Body of pancreas (tissue), 4 donors: ENCODE measurements at regions not wholly inside any gene's neighbourhood (a gene's known extent, or its start where the extent isn't known, plus 50 kb on each side); places are given as distances from the start of the nearest gene placed in this dataset.

Experiments
- ATAC-seq: fragments of 150-250 bp; one replicate; pipeline ENCODE4 v1.9.1; 2016
- DNase-seq, 4 donors: peaks; one replicate each; pipeline ENCODE4 v3.0.0-alpha.2; 2019
- H3K27ac ChIP-seq, 4 donors: fragments of 200-600 bp; sonication (generic); 1 replicate in 3 of 4; 2 replicates in 1 of 4; pipeline versions ENCODE4 v1.5.1 to v1.6.1; 2016 to 2019; ENCODE audit warnings: mild to moderate bottlenecking in 1 of 4, mixed read lengths in 1 of 4, moderate library complexity in 1 of 4
- H3K27me3 ChIP-seq, 2 donors: fragments of 200-600 bp; sonication (generic); one replicate each; pipeline ENCODE4 v1.6.0; 2016; ENCODE audit warnings: mild to moderate bottlenecking in 1 of 2
- H3K36me3 ChIP-seq, 2 donors: fragments of 200-600 bp; sonication (generic); replicated peaks in 1 of 2; 2 replicates each; pipeline ENCODE4 v1.5.1; 2016; ENCODE audit warnings: low read depth in 2 of 2; ENCODE audit not compliant: insufficient read depth in 1 of 2
- H3K4me1 ChIP-seq: fragments of 200-600 bp; sonication (generic); one replicate; pipeline ENCODE4 v1.6.0; 2016
- H3K4me3 ChIP-seq, 2 donors: fragments of 200-600 bp; sonication (generic); 1 replicate in 1 of 2; 2 replicates in 1 of 2; pipeline ENCODE4 v1.5.1; 2016 to 2019
- H3K9me3 ChIP-seq, 3 donors: fragments of 200-600 bp; sonication (generic); 1 replicate in 2 of 3; 2 replicates in 1 of 3; pipeline ENCODE4 v1.5.1; 2016
- CTCF ChIP-seq, 7 experiments: fragments of 450-650 bp in 4 of 7; fragments of 200-600 bp in 3 of 7; sonication (generic) in 3 of 7; IDR thresholded peaks; one replicate each; pipeline ENCODE4 v1.5.1; 2016 to 2019; ENCODE audit warnings: antibody characterized with exemption in 7 of 7
- POLR2A ChIP-seq, 3 donors: fragments of 450-650 bp; IDR thresholded peaks; one replicate each; pipeline ENCODE4 v1.6.1; 2016; ENCODE audit warnings: antibody characterized with exemption in 3 of 3, mild to moderate bottlenecking in 2 of 3
- whole genome bisulfite sequencing, 2 donors: methylation state at CpG; one replicate each; pipeline ENCODE4 v1.1.5; 2017; 5-methylcytosine and 5-hydroxymethylcytosine counted together
- intact Hi-C: fragments of 100-400 bp; cut with DNase I; formaldehyde crosslinking; loops from one replicate; pipeline ENCODE4 v1.15.1; 2023

- Histone ChIP-seq H3K4me1 (no peaks in the 10 kb centered on the region), H3K9me3 (peaks cover 0 to 2% (median 0%) of the 10 kb centered on the region in 3 donors), H3K36me3 (no peaks in the 10 kb centered on the region), H3K27me3 (no peaks in the 10 kb centered on the region), H3K27ac (no peak overlapping the region), H3K4me3 (no peak overlapping the region)
- intact Hi-C loops: no loop called here
- ATAC-seq (no peak), DNase-seq (no peak)
- no peak for TF ChIP-seq CTCF (IDR thresholded peaks at IDR 0.05)
- no peak for TF ChIP-seq POLR2A (IDR thresholded peaks at IDR 0.05)
- 59 to 69% methylated on average over 2 of the region's 2 CpGs for WGBS, 2 donors
These were observed 188.3 kb upstream of the SLC39A10 start for GRCh38 chr2:195468771-195469170.

- H3K27me3 ChIP-seq: no peaks in the 10 kb centered on the region
- no peak overlapping the region for H3K27ac ChIP-seq
- H3K36me3 ChIP-seq: no peaks in the 10 kb centered on the region
- ATAC-seq (no peak), DNase-seq (no peak)
- H3K4me3 ChIP-seq: no peak overlapping the region
- H3K4me1 ChIP-seq: no peaks in the 10 kb centered on the region
- H3K9me3 ChIP-seq: peaks cover 0 to 2% (median 0%) of the 10 kb centered on the region in 3 donors
- TF ChIP-seq CTCF (IDR thresholded peaks at IDR 0.05) (no peak), POLR2A (IDR thresholded peaks at IDR 0.05) (no peak)
- intact Hi-C loops: no loop called here
These were observed 190.6 kb upstream of the SLC39A10 start for GRCh38 chr2:195466427-195466826.

- intact Hi-C loops: no loop called here
- DNase-seq: no peak
- 38 to 44% methylated on average over 3 of the region's 3 CpGs for WGBS, 2 donors
- Histone ChIP-seq H3K4me3 (no peak overlapping the region), H3K9me3 (no peaks in the 10 kb centered on the region), H3K27ac (no peak overlapping the region), H3K4me1 (no peaks in the 10 kb centered on the region), H3K27me3 (no peaks in the 10 kb centered on the region), H3K36me3 (no peaks in the 10 kb centered on the region)
- ATAC-seq: no peak
- TF ChIP-seq POLR2A (IDR thresholded peaks at IDR 0.05) (no peak), CTCF (IDR thresholded peaks at IDR 0.05) (no peak)
These were observed 196.0 kb upstream of the SLC39A10 start for GRCh38 chr2:195461010-195461409.

- WGBS, 2 donors: 61 to 85% methylated on average over 2 of the region's 2 CpGs
- TF ChIP-seq CTCF (IDR thresholded peaks at IDR 0.05): no peak
- no peak for TF ChIP-seq POLR2A (IDR thresholded peaks at IDR 0.05)
- H3K27me3 ChIP-seq: no peaks in the 10 kb centered on the region
These were observed 198.1 kb upstream of the SLC39A10 start for GRCh38 chr2:195458936-195459335.

GRCh38 chr2:195457873-195458272 is 199.2 kb upstream of the SLC39A10 start:
- H3K4me1 ChIP-seq: no peaks in the 10 kb centered on the region
- H3K27ac ChIP-seq: no peak overlapping the region
- H3K4me3 ChIP-seq: no peak overlapping the region
- intact Hi-C loops: no loop called here
- DNase-seq (no peak), ATAC-seq (no peak)
- no peaks in the 10 kb centered on the region for H3K9me3 ChIP-seq
- TF ChIP-seq POLR2A (IDR thresholded peaks at IDR 0.05) (no peak), CTCF (IDR thresholded peaks at IDR 0.05) (no peak)
- no peaks in the 10 kb centered on the region for H3K36me3 ChIP-seq
- no peaks in the 10 kb centered on the region for H3K27me3 ChIP-seq

More at GRCh38 chr2:195458936-195459335, 198.1 kb upstream of the SLC39A10 start:
- Histone ChIP-seq H3K4me1 (no peaks in the 10 kb centered on the region), H3K36me3 (no peaks in the 10 kb centered on the region), H3K4me3 (no peak overlapping the region), H3K9me3 (no peaks in the 10 kb centered on the region), H3K27ac (no peak overlapping the region)
- intact Hi-C loops: no loop called here
- DNase-seq (no peak), ATAC-seq (no peak)
